Transverse colon (tissue), 4 donors: ENCODE measurements at regions not wholly inside any gene's neighbourhood (a gene's known extent, or its start where the extent isn't known, plus 50 kb on each side); places are given as distances from the start of the nearest gene placed in this dataset.

Source experiments
- POLR2AphosphoS5 ChIP-seq, 3 donors: sonication (generic); formaldehyde crosslinking; IDR thresholded peaks; one replicate each; pipeline ENCODE4 v1.6.1; 2016; ENCODE audit warnings: antibody characterized with exemption in 3 of 3
- TF ChIP-seq, protein P1 (sequence below), 5 experiments: fragments of 200-600 bp in 3 of 5; fragments of 450-650 bp in 2 of 5; sonication (generic) in 3 of 5; IDR thresholded peaks; 1 replicate in 2 of 5; 2 replicates in 3 of 5; pipeline ENCODE4 v1.5.1; 2016 to 2017; ENCODE audit warnings: antibody characterized with exemption in 5 of 5, inconsistent platforms in 3 of 5, mild to moderate bottlenecking in 2 of 5, moderate library complexity in 1 of 5

DNA sequence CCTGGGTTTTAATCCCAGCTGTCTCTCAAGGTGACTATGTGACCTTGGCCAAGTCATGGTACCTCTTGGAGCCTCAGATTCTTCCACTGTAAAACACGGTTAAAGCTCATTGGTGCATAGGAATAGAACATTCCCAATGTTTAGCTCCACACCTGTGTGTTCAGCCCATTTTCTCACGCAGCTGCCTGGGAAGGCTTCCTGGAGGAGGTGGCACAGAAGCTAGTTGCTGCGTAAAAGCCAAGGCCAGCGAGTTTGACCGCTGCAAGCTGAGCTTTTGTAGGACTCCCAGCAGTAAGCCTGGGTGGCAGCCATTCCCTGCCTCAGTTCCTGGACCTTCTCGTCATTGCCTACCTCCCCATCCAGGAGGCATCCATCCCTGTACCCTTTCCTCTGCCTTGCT lies 326.6 kb downstream of the RPS24 start:
- no peak for TF ChIP-seq POLR2AphosphoS5 (IDR thresholded peaks at IDR 0.05)
- TF ChIP-seq, protein P1, sequence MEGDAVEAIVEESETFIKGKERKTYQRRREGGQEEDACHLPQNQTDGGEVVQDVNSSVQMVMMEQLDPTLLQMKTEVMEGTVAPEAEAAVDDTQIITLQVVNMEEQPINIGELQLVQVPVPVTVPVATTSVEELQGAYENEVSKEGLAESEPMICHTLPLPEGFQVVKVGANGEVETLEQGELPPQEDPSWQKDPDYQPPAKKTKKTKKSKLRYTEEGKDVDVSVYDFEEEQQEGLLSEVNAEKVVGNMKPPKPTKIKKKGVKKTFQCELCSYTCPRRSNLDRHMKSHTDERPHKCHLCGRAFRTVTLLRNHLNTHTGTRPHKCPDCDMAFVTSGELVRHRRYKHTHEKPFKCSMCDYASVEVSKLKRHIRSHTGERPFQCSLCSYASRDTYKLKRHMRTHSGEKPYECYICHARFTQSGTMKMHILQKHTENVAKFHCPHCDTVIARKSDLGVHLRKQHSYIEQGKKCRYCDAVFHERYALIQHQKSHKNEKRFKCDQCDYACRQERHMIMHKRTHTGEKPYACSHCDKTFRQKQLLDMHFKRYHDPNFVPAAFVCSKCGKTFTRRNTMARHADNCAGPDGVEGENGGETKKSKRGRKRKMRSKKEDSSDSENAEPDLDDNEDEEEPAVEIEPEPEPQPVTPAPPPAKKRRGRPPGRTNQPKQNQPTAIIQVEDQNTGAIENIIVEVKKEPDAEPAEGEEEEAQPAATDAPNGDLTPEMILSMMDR (IDR thresholded peaks at IDR 0.05), result no peak
